ENCODE measurements at regions not wholly inside any gene's neighbourhood (a gene's known extent, or its start where the extent isn't known, plus 50 kb on each side); places are given as distances from the start of the nearest gene placed in this dataset.

- TF ChIP-seq CTCF (IDR thresholded peaks at IDR 0.05; ENCODE audit: poor library complexity) (no peak), EZH2 (IDR thresholded peaks at IDR 0.05; ENCODE audit: borderline replicate concordance) (no peak), EZH2phosphoT487 (IDR thresholded peaks at IDR 0.05; ENCODE audit: low read depth, severe bottlenecking, unreplicated experiment) (no peak)
These were observed 407.8 kb downstream of the CBLN4 start for GRCh38 chr20:55597526-55597925.
